CD8-positive, alpha-beta memory T cell (primary cell): ENCODE measurements at regions not wholly inside any gene's neighbourhood (a gene's known extent, or its start where the extent isn't known, plus 50 kb on each side); places are given as distances from the start of the nearest gene placed in this dataset.
A peak's percentile ranks its signal among the peaks of the same experiment; 100 is the strongest.
"Not testable (repeated sequence)": the region's sequence is repeated elsewhere in the genome, so short reads cannot be mapped to it uniquely, and the experiment has no call there.

ENCODE experiments used
- CTCF ChIA-PET: fragments of 350-600 bp; sonication (Branson Sonifier 250); formaldehyde crosslinking; loops from one replicate; lab custom pipeline; 2021; ENCODE audit warnings: antibody characterized with exemption; lab: Charles Lee
- POLR2A ChIA-PET: fragments of 350-600 bp; sonication (Branson Sonifier 250); formaldehyde crosslinking; loops from one replicate; lab custom pipeline; 2021; ENCODE audit warnings: antibody characterized with exemption; lab: Charles Lee
- DNase-seq, 5 donors: peaks; one replicate each; pipeline versions ENCODE4 v3.0.0 to v3.0.0-alpha.2; 2020 to 2022; ENCODE audit warnings: mixed read lengths in 1 of 5
- H3K27ac ChIP-seq: one replicate; pipeline ENCODE4 v1.7.0; 2013; ENCODE audit warnings: low read depth, mild to moderate bottlenecking, low read length, moderate library complexity
- H3K27me3 ChIP-seq: 2 replicates; pipeline ENCODE4 v1.7.0; 2013; ENCODE audit warnings: low read length, mild to moderate bottlenecking; ENCODE audit not compliant: insufficient read depth, poor library complexity, severe bottlenecking
- H3K36me3 ChIP-seq: 2 replicates; pipeline ENCODE4 v1.7.0; 2013; ENCODE audit warnings: mild to moderate bottlenecking, low read length, moderate library complexity; ENCODE audit not compliant: insufficient read depth
- H3K4me1 ChIP-seq: 2 replicates; pipeline ENCODE4 v1.7.0; 2013; ENCODE audit warnings: mild to moderate bottlenecking, low read length, moderate library complexity; ENCODE audit not compliant: insufficient read depth
- H3K4me3 ChIP-seq: 2 replicates; pipeline ENCODE4 v1.7.0; 2013; ENCODE audit warnings: mild to moderate bottlenecking, low read length
- H3K9me3 ChIP-seq: 2 replicates; pipeline ENCODE4 v1.7.0; 2013; ENCODE audit warnings: mild to moderate bottlenecking, low read length
- H3K27ac Mint-ChIP-seq, 8 donors: one replicate each; pipeline ENCODE4 v1.8.0; 2020 to 2021; ENCODE audit warnings: mixed read lengths in 8 of 8, mild to moderate bottlenecking in 6 of 8, inconsistent platforms in 3 of 8, moderate library complexity in 3 of 8
- H3K27me3 Mint-ChIP-seq, 2 donors: one replicate each; pipeline ENCODE4 v1.8.0; 2020 to 2021; ENCODE audit warnings: mixed read lengths in 2 of 2, mild to moderate bottlenecking in 1 of 2, moderate library complexity in 1 of 2
- H3K36me3 Mint-ChIP-seq, 3 donors: one replicate each; pipeline ENCODE4 v1.8.0; 2020 to 2021; ENCODE audit warnings: mixed read lengths in 3 of 3, inconsistent platforms in 1 of 3, mild to moderate bottlenecking in 1 of 3
- H3K4me1 Mint-ChIP-seq, 3 donors: one replicate each; pipeline ENCODE4 v1.8.0; 2020 to 2021; ENCODE audit warnings: mixed read lengths in 3 of 3, inconsistent platforms in 1 of 3, mild to moderate bottlenecking in 1 of 3
- H3K4me3 Mint-ChIP-seq, 7 donors: one replicate each; pipeline ENCODE4 v1.8.0; 2020 to 2021; ENCODE audit warnings: mixed read lengths in 7 of 7, mild to moderate bottlenecking in 6 of 7, moderate library complexity in 4 of 7, inconsistent platforms in 2 of 7
- H3K9me3 Mint-ChIP-seq, 5 donors: one replicate each; pipeline ENCODE4 v1.8.0; 2020 to 2022; ENCODE audit warnings: mixed read lengths in 5 of 5, mild to moderate bottlenecking in 3 of 5, moderate library complexity in 2 of 5, inconsistent platforms in 1 of 5

GRCh38 chr17:51463353-51463752, 203.0 kb downstream of the UTP18 start:
- Histone ChIP-seq H3K27me3 (no peaks in the 10 kb centered on the region), H3K36me3 (no peaks in the 10 kb centered on the region), H3K4me1 (no peaks in the 10 kb centered on the region), H3K9me3 (no peaks in the 10 kb centered on the region), H3K4me3 (no peak overlapping the region), H3K27ac (no peak overlapping the region)
- DNase-seq, result no peak
- Mint-ChIP-seq H3K36me3 (no peaks in the 10 kb centered on the region), H3K4me3 (no peak overlapping the region), H3K27ac (peak overlapping the region in 1 of 8 donors; percentile 6), H3K4me1 (no peaks in the 10 kb centered on the region), H3K9me3 (no peaks in the 10 kb centered on the region), H3K27me3 (peaks cover 1 to 25% of the 10 kb centered on the region in 2 donors)
- ChIA-PET POLR2A (interaction anchor here (0.6 kb wide), 1 partner anchor 9 kb away, joined by 3 read pairs; no protein-coding TSS in a partner anchor), CTCF (no interaction called here)

- H3K27me3 Mint-ChIP-seq, result peaks cover 2 to 21% of the 10 kb centered on the region in 2 donors
- no peaks in the 10 kb centered on the region for H3K9me3 Mint-ChIP-seq
- no peak overlapping the region for H3K4me3 Mint-ChIP-seq
- H3K36me3 ChIP-seq, result no peaks in the 10 kb centered on the region
- no peaks in the 10 kb centered on the region for H3K27me3 ChIP-seq
- H3K27ac Mint-ChIP-seq, result no peak overlapping the region
- H3K4me1 ChIP-seq, result no peaks in the 10 kb centered on the region
- H3K9me3 ChIP-seq, result no peaks in the 10 kb centered on the region
- no peaks in the 10 kb centered on the region for H3K36me3 Mint-ChIP-seq
- ChIA-PET POLR2A (no interaction called here), CTCF (no interaction called here)
- H3K4me3 ChIP-seq, result no peak overlapping the region
- no peaks in the 10 kb centered on the region for H3K4me1 Mint-ChIP-seq
- DNase-seq, result no peak
- no peak overlapping the region for H3K27ac ChIP-seq
These were observed 207.0 kb downstream of the UTP18 start for GRCh38 chr17:51467336-51467735.

GRCh38 chr17:51472670-51473205, 212.4 kb downstream of the UTP18 start:
- H3K4me1 Mint-ChIP-seq, result no peaks in the 10 kb centered on the region
- H3K36me3 ChIP-seq, result no peaks in the 10 kb centered on the region
- H3K36me3 Mint-ChIP-seq, result no peaks in the 10 kb centered on the region
- H3K4me3 ChIP-seq, result no peak overlapping the region
- no peaks in the 10 kb centered on the region for H3K9me3 Mint-ChIP-seq
- CTCF ChIA-PET, result interaction anchor here (0.8 kb wide), 1 partner anchor 11 kb away, joined by 3 read pairs; no protein-coding TSS in a partner anchor
- no peak overlapping the region for H3K27ac Mint-ChIP-seq
- H3K4me1 ChIP-seq, result no peaks in the 10 kb centered on the region
- no peaks in the 10 kb centered on the region for H3K9me3 ChIP-seq
- H3K27me3 ChIP-seq, result no peaks in the 10 kb centered on the region
- H3K27me3 Mint-ChIP-seq, result peaks cover 7 to 23% of the 10 kb centered on the region in 2 donors
- no peak overlapping the region for H3K4me3 Mint-ChIP-seq
- POLR2A ChIA-PET, result interaction anchor here (0.8 kb wide), 1 partner anchor 9 kb away, joined by 3 read pairs; no protein-coding TSS in a partner anchor
- DNase-seq, result no peak
- no peak overlapping the region for H3K27ac ChIP-seq

GRCh38 chr17:51474764-51475163, 214.4 kb downstream of the UTP18 start:
- DNase-seq, result no peak
- no peaks in the 10 kb centered on the region for H3K27me3 ChIP-seq
- H3K4me1 ChIP-seq, result no peaks in the 10 kb centered on the region
- no peaks in the 10 kb centered on the region for H3K36me3 ChIP-seq
- no peaks in the 10 kb centered on the region for H3K4me1 Mint-ChIP-seq
- peaks cover 0 to 4% (median 0%) of the 10 kb centered on the region in 5 donors for H3K9me3 Mint-ChIP-seq
- H3K4me3 Mint-ChIP-seq, result no peak overlapping the region
- no peak overlapping the region for H3K27ac Mint-ChIP-seq
- no peak overlapping the region for H3K27ac ChIP-seq
- POLR2A ChIA-PET, result no interaction called here
- no peaks in the 10 kb centered on the region for H3K9me3 ChIP-seq
- H3K36me3 Mint-ChIP-seq, result no peaks in the 10 kb centered on the region
- peaks cover 7 to 18% of the 10 kb centered on the region in 2 donors for H3K27me3 Mint-ChIP-seq
- CTCF ChIA-PET, result no interaction called here
- H3K4me3 ChIP-seq, result no peak overlapping the region

GRCh38 chr17:51475730-51476129, 215.4 kb downstream of the UTP18 start:
- no peak overlapping the region for H3K4me3 ChIP-seq

GRCh38 chr17:51479303-51479702, 219.0 kb downstream of the UTP18 start:
- no peaks in the 10 kb centered on the region for H3K4me1 Mint-ChIP-seq
- Histone ChIP-seq H3K4me1 (no peaks in the 10 kb centered on the region), H3K27me3 (no peaks in the 10 kb centered on the region), H3K27ac (no peak overlapping the region), H3K9me3 (no peaks in the 10 kb centered on the region), H3K36me3 (no peaks in the 10 kb centered on the region), H3K4me3 (no peak overlapping the region)
- H3K9me3 Mint-ChIP-seq, result peaks cover 9 to 21% (median 15%) of the 10 kb centered on the region in 5 donors
- ChIA-PET POLR2A (no interaction called here), CTCF (no interaction called here)
- peaks cover 6 to 21% of the 10 kb centered on the region in 2 donors for H3K27me3 Mint-ChIP-seq
- no peak overlapping the region for H3K4me3 Mint-ChIP-seq
- DNase-seq, result no peak
- H3K27ac Mint-ChIP-seq, result no peak overlapping the region
- peaks cover 0 to 5% (median 0%) of the 10 kb centered on the region in 3 donors for H3K36me3 Mint-ChIP-seq

More at GRCh38 chr17:51475730-51476129, 215.4 kb downstream of the UTP18 start:
- Histone ChIP-seq H3K27me3 (no peaks in the 10 kb centered on the region), H3K9me3 (no peaks in the 10 kb centered on the region), H3K4me1 (no peaks in the 10 kb centered on the region), H3K36me3 (no peaks in the 10 kb centered on the region), H3K27ac (no peak overlapping the region)
- Mint-ChIP-seq H3K27ac (no peak overlapping the region), H3K27me3 (peaks cover 7 to 24% of the 10 kb centered on the region in 2 donors), H3K9me3 (peaks cover 5 to 11% (median 6%) of the 10 kb centered on the region in 5 donors), H3K36me3 (peaks cover 0 to 1% (median 0%) of the 10 kb centered on the region in 3 donors), H3K4me3 (no peak overlapping the region), H3K4me1 (no peaks in the 10 kb centered on the region)
- ChIA-PET POLR2A (no interaction called here), CTCF (no interaction called here)
- DNase-seq, result no peak

- Histone ChIP-seq H3K36me3 (no peaks in the 10 kb centered on the region), H3K4me1 (no peaks in the 10 kb centered on the region), H3K27ac (no peak overlapping the region), H3K4me3 (no peak overlapping the region), H3K9me3 (no peaks in the 10 kb centered on the region), H3K27me3 (no peaks in the 10 kb centered on the region)
- H3K36me3 Mint-ChIP-seq, result peaks cover 0 to 5% (median 0%) of the 10 kb centered on the region in 3 donors
- no peaks in the 10 kb centered on the region for H3K4me1 Mint-ChIP-seq
- H3K27ac Mint-ChIP-seq, result peak overlapping the region in 1 of 8 donors; percentile 47
- H3K4me3 Mint-ChIP-seq, result no peak overlapping the region
- peaks cover 14 to 25% (median 15%) of the 10 kb centered on the region in 5 donors for H3K9me3 Mint-ChIP-seq
- ChIA-PET POLR2A (no interaction called here), CTCF (no interaction called here)
- peaks cover 3 to 22% of the 10 kb centered on the region in 2 donors for H3K27me3 Mint-ChIP-seq
- DNase-seq, result no peak
These were observed 221.0 kb downstream of the UTP18 start for GRCh38 chr17:51481370-51481769.

GRCh38 chr17:51482248-51482647, 221.9 kb downstream of the UTP18 start:
- H3K4me3 ChIP-seq, CTCF ChIA-PET, H3K36me3 Mint-ChIP-seq, H3K4me1 ChIP-seq, H3K27me3 ChIP-seq, H3K4me3 Mint-ChIP-seq, H3K27ac Mint-ChIP-seq, H3K9me3 ChIP-seq, H3K4me1 Mint-ChIP-seq, POLR2A ChIA-PET, DNase-seq, H3K36me3 ChIP-seq, H3K27ac ChIP-seq: not testable (repeated sequence)
- Mint-ChIP-seq H3K27me3 (peaks cover 1 to 23% of the 10 kb centered on the region in 2 donors), H3K9me3 (peaks cover 14 to 25% (median 15%) of the 10 kb centered on the region in 5 donors)
